HG02623 (cell line): ENCODE measurements at regions not wholly inside any gene's neighbourhood (a gene's known extent, or its start where the extent isn't known, plus 50 kb on each side); places are given as distances from the start of the nearest gene placed in this dataset.

Source experiments
- ATAC-seq: cut with Tn5 transposase; IDR thresholded peaks from one replicate; pipeline ENCODE4 v1.9.1; 2021; ENCODE audit warnings: moderate library complexity; ENCODE audit not compliant: unreplicated experiment

GRCh38 chr9:90538566-90538965 lies 104.1 kb downstream of the DIRAS2 start:
- ATAC-seq = no peak

DNA sequence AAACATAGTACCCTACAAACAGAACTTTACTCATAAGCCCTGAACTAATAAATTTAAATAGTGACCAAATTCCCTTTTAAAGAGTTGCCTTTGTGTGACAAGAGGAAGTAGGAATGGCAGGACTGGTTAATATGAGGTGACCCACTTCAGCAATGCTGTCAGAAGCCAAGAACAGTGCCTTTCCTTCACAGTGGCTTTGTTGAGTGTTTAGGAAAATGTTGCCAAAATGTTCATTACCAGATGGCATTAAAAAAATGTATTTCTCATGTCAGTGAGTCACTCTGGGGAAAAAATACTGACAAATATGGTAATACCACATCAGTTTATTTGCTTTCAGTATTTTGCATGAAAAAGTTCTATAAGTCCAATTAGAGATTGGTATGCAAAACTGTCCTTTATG lies 103.3 kb downstream of the DIRAS2 start:
- ATAC-seq = no peak

- ATAC-seq = no peak
These were observed 101.9 kb downstream of the DIRAS2 start for GRCh38 chr9:90540734-90541133.

GRCh38 chr9:90544488-90544887 lies 98.1 kb downstream of the DIRAS2 start:
- ATAC-seq = no peak

- ATAC-seq = no peak
These were observed 96.4 kb downstream of the DIRAS2 start for GRCh38 chr9:90546200-90546599.

DNA sequence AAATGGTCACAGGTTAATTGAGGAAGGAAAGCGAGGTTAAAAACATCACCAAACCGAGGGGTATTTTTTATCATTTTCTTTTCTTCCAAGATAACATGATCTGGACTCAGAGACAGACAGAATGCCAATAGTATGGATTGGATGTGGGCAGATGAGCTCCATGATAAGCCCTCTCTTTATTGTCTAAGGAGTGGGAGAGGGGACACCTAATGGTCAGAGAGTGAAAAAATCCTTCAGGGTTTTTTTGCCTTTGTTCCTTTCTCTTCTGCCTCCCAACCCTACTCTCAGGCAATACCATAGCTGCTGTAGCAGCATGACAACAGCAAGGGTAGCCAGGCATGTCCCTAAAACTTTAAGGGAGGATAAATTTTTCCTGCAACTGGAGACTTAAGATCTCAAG lies 94.7 kb downstream of the DIRAS2 start:
- ATAC-seq = no peak

- peak; percentile 93 for ATAC-seq
These were observed 90.3 kb downstream of the DIRAS2 start for GRCh38 chr9:90552317-90552716.

GRCh38 chr9:90555351-90556057 lies 87.1 kb downstream of the DIRAS2 start:
- ATAC-seq = no peak

- no peak for ATAC-seq
These were observed 85.5 kb downstream of the DIRAS2 start for GRCh38 chr9:90556897-90557675.

GRCh38 chr9:90559075-90560073 lies 83.2 kb downstream of the DIRAS2 start:
- ATAC-seq = no peak
